GM12878 (cell line): ENCODE measurements at regions not wholly inside any gene's neighbourhood (a gene's known extent, or its start where the extent isn't known, plus 50 kb on each side); places are given as distances from the start of the nearest gene placed in this dataset.
A peak's percentile ranks its signal among the peaks of the same experiment; 100 is the strongest.

ENCODE experiments used
- ATAC-seq: fragments of 200-7000 bp; cut with Tn5 transposase; 3 replicates; pipeline ENCODE4 v1.9.1; 2020; ENCODE audit warnings: mild to moderate bottlenecking, moderate library complexity
- BruUV-seq: library from RNA; stranded (reverse); fragments of 400-500 nt; replicated peaks from 2 replicates; lab custom pipeline; 2021; lab: Mats Ljungman, UMichigan
- CTCF ChIA-PET: fragments of 300-600 bp; sonication (Branson Sonifier 250); formaldehyde crosslinking; extraction: SDS; loops from one replicate; lab custom pipeline; 2021; ENCODE audit warnings: inconsistent platforms; lab: Yijun Ruan, JAX
- POLR2A ChIA-PET: fragments of 350-600 bp; formaldehyde crosslinking; extraction: SDS; loops from one replicate; lab custom pipeline; 2021; ENCODE audit warnings: inconsistent platforms; lab: Charles Lee
- RAD21 ChIA-PET: fragments of 300-600 bp; sonication (Branson Sonifier 250); formaldehyde crosslinking; loops from one replicate; lab custom pipeline; 2023; ENCODE audit warnings: antibody characterized with exemption; ENCODE audit not compliant: unreplicated experiment; lab: Charles Lee
- SMC1A ChIA-PET: fragments of 300-600 bp; sonication (Branson Sonifier 250); formaldehyde crosslinking; loops from one replicate; lab custom pipeline; 2023; ENCODE audit not compliant: unreplicated experiment, uncharacterized antibody; lab: Charles Lee
- DNase-seq: peaks from one replicate; pipeline ENCODE4 v3.0.0-alpha.2; 2011; ENCODE audit warnings: low read depth, low spot score
- FAIRE-seq: peaks from 3 replicates; lab custom pipeline; 2011; peaks lifted over from hg19 to GRCh38; lab: Jason Lieb, UNC
- H2AFZ ChIP-seq: 2 replicates; pipeline ENCODE4 v1.6.0; 2011; ENCODE audit warnings: low read depth, low read length, control low read depth; ENCODE audit not compliant: control insufficient read depth
- H3K27ac ChIP-seq: 2 replicates; pipeline ENCODE4 v1.5.1; 2011; ENCODE audit warnings: control low read depth; ENCODE audit not compliant: control insufficient read depth, insufficient read depth
- H3K27me3 ChIP-seq, 2 experiments: replicated peaks in 1 of 2; 2 replicates each; pipeline versions ENCODE4 v1.6.0 to v1.6.1; 2011; ENCODE audit warnings: low read length in 1 of 2; ENCODE audit not compliant: control insufficient read depth in 2 of 2, insufficient read depth in 2 of 2
- H3K36me3 ChIP-seq, 2 experiments: 2 replicates each; pipeline ENCODE4 v1.5.1; 2011; ENCODE audit warnings: low read length in 1 of 2; ENCODE audit not compliant: control insufficient read depth in 2 of 2, insufficient read depth in 2 of 2
- H3K4me1 ChIP-seq: 2 replicates; pipeline ENCODE4 v1.6.1; 2011; ENCODE audit warnings: mild to moderate bottlenecking, low read length, moderate library complexity, mixed read lengths; ENCODE audit not compliant: control insufficient read depth, insufficient read depth
- H3K4me2 ChIP-seq: 2 replicates; pipeline ENCODE4 v1.6.0; 2011; ENCODE audit warnings: control low read depth; ENCODE audit not compliant: control insufficient read depth, insufficient read depth
- H3K4me3 ChIP-seq: fragments of 200-600 bp; sonication (generic); 2 replicates; pipeline ENCODE4 v1.5.1; 2016
- H3K79me2 ChIP-seq: 2 replicates; pipeline ENCODE4 v1.6.0; 2011; ENCODE audit warnings: low read length; ENCODE audit not compliant: control insufficient read depth, insufficient read depth
- H3K9ac ChIP-seq: 2 replicates; pipeline ENCODE4 v1.8.0; 2011; ENCODE audit warnings: low read length, control low read depth, mixed read lengths; ENCODE audit not compliant: control insufficient read depth, insufficient read depth
- H3K9me3 ChIP-seq: replicated peaks from 3 replicates; pipeline ENCODE4 v1.5.1; 2011; ENCODE audit warnings: mild to moderate bottlenecking, low read length; ENCODE audit not compliant: control insufficient read depth, insufficient read depth
- H4K20me1 ChIP-seq: 2 replicates; pipeline ENCODE4 v1.6.0; 2011; ENCODE audit not compliant: control insufficient read depth, insufficient read depth
- MTA2 ChIP-seq: fragments of 450-650 bp; IDR thresholded peaks from 2 replicates; pipeline ENCODE4 v1.6.1; 2016; ENCODE audit warnings: low read depth, mild to moderate bottlenecking, moderate library complexity
- MYB ChIP-seq: fragments of 150-350 bp; IDR thresholded peaks from 2 replicates; pipeline ENCODE4 v1.6.1; 2014; ENCODE audit warnings: mild to moderate bottlenecking, low read depth, low read length, borderline replicate concordance
- NKRF ChIP-seq: fragments of 450-650 bp; conservative IDR thresholded peaks from 2 replicates; pipeline ENCODE4 v1.6.1; 2017; ENCODE audit warnings: mild to moderate bottlenecking, moderate library complexity
- NRF1 ChIP-seq: conservative IDR thresholded peaks from 2 replicates; pipeline ENCODE4 v1.6.1; 2011; ENCODE audit warnings: mild to moderate bottlenecking, low read depth, low read length, improper control_type of control experiment
- TAF1 ChIP-seq: IDR thresholded peaks from 2 replicates; pipeline ENCODE4 v1.6.1; 2011; ENCODE audit warnings: mild to moderate bottlenecking, low read depth, low read length, borderline replicate concordance
- ZBTB4 ChIP-seq: fragments of 450-650 bp; formaldehyde crosslinking; IDR thresholded peaks from 2 replicates; pipeline ENCODE4 v1.4.0; 2022; ENCODE audit warnings: mild to moderate bottlenecking, moderate library complexity
- WGBS: methylation state at CpG from one replicate; pipeline ENCODE4 v1.1.6; 2016; ENCODE audit warnings: low lambda C conversion rate; ENCODE audit not compliant: insufficient replicate concordance, insufficient coverage; ENCODE audit errors: missing lambda C conversion rate; 5-methylcytosine and 5-hydroxymethylcytosine counted together
- in situ Hi-C: fragments of 300-500 bp; cut with MboI; formaldehyde crosslinking; loops from 9 replicates; pipeline ENCODE4 v1.14.3; 2018; ENCODE audit warnings: mixed read lengths
- intact Hi-C: fragments of 100-400 bp; cut with micrococcal nuclease; formaldehyde crosslinking; loops from one replicate; pipeline ENCODE4 v1.14.2; 2022; ENCODE audit not compliant: unreplicated experiment
- TF ChIP-seq, protein P1 (sequence below): IDR thresholded peaks from 2 replicates; pipeline ENCODE4 v1.6.1; 2011; ENCODE audit warnings: borderline replicate concordance, low read depth, mild to moderate bottlenecking, moderate library complexity, low read length; ENCODE audit not compliant: insufficient read depth, poor library complexity, severe bottlenecking

GRCh38 chr11:21707116-21707739, 485.7 kb upstream of the ANO5 start:
- no peak overlapping the region for H2AFZ ChIP-seq
- WGBS = 0% methylated on average over 2 of the region's 2 CpGs
- no peaks in the 10 kb centered on the region for H3K27me3 ChIP-seq
- no peak overlapping the region for H3K9ac ChIP-seq
- DNase-seq = no peak
- no peaks in the 10 kb centered on the region for H3K79me2 ChIP-seq
- H4K20me1 ChIP-seq = no peaks in the 10 kb centered on the region
- intact Hi-C loops (no loop called here), in situ Hi-C loops (no loop called here)
- FAIRE-seq = no peak
- no peak overlapping the region for H3K4me2 ChIP-seq
- peak; percentile 27; the same call in 1 of the 3 replicates for ATAC-seq
- no peak overlapping the region for H3K4me3 ChIP-seq
- no peaks in the 10 kb centered on the region for H3K4me1 ChIP-seq
- no peak overlapping the region for H3K27ac ChIP-seq
- ChIA-PET CTCF (no interaction called here), RAD21 (interaction anchor here (1.4 kb wide), 1 partner anchor 82 kb away, joined by 3 read pairs; no protein-coding TSS in a partner anchor), SMC1A (interaction anchor here (0.7 to 1.4 kb wide), 3 partner anchors 9 to 39 kb away, joined by 3 to 4 read pairs (median 3); no protein-coding TSS in a partner anchor), POLR2A (no interaction called here)
- no TSS peak for BruUV-seq
- H3K9me3 ChIP-seq = no peaks in the 10 kb centered on the region
- H3K36me3 ChIP-seq = no peaks in the 10 kb centered on the region
- TF ChIP-seq MYB (no peak), MTA2 (no peak), ZBTB4 (CRISPR knock-in tag) (no peak), NKRF (no peak), TAF1 (no peak), NRF1 (no peak)
- TF ChIP-seq, protein P1, sequence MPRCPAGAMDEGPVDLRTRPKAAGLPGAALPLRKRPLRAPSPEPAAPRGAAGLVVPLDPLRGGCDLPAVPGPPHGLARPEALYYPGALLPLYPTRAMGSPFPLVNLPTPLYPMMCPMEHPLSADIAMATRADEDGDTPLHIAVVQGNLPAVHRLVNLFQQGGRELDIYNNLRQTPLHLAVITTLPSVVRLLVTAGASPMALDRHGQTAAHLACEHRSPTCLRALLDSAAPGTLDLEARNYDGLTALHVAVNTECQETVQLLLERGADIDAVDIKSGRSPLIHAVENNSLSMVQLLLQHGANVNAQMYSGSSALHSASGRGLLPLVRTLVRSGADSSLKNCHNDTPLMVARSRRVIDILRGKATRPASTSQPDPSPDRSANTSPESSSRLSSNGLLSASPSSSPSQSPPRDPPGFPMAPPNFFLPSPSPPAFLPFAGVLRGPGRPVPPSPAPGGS = no peak
